GM18907 (cell line): ENCODE measurements at regions not wholly inside any gene's neighbourhood (a gene's known extent, or its start where the extent isn't known, plus 50 kb on each side); places are given as distances from the start of the nearest gene placed in this dataset.

ENCODE experiments used
- ATAC-seq: cut with Tn5 transposase; IDR thresholded peaks from one replicate; pipeline ENCODE4 v1.9.1; 2021; ENCODE audit warnings: mild to moderate bottlenecking, moderate library complexity; ENCODE audit not compliant: unreplicated experiment

DNA sequence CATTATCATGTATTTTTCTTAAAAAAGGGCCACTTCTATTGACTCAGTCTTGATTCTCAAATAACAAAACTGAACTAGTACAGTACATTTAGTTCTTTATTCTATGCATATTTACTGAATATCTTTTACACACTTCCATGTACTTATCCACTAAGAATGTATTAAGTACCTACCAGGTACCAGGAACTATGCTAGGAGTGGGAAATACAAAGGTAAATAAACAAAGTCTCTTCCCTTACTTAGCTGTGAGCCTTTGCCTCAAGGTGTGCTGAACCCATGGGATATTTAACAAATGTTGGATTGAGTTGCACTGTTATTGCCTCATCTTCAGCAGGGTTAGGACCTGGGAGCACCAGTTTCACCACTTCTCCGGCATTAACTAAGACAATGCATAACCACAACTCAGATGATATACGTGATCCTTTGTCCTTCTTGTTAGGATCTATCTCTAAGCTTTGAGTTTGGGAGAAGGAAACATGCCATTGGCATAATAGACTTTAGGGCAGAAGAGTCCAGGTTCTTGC, 533.9 kb downstream of the TFAP2B start:
- ATAC-seq = no peak

DNA sequence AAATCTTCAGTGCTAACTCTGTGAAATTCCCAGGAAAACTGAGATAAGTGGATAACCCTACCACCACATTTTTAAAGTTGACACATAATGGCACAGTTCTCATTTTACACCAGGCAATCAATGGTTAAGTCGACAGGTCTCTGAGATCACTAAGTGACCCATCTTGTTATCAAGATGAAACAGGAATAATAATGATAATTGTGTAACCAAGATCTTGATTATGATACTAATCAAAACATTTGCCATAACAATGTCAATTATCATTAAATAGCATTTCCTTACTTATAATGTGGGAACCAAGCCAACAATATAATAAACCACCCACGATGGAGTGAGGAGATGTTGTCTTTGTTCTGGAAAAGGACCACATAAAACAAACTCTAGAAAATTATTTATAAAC, 541.6 kb downstream of the TFAP2B start:
- ATAC-seq = no peak

- ATAC-seq = no peak
Measured at GRCh38 chr6:51365566-51365965, 546.9 kb downstream of the TFAP2B start.

GRCh38 chr6:51369485-51369884, 550.8 kb downstream of the TFAP2B start:
- no peak for ATAC-seq

DNA sequence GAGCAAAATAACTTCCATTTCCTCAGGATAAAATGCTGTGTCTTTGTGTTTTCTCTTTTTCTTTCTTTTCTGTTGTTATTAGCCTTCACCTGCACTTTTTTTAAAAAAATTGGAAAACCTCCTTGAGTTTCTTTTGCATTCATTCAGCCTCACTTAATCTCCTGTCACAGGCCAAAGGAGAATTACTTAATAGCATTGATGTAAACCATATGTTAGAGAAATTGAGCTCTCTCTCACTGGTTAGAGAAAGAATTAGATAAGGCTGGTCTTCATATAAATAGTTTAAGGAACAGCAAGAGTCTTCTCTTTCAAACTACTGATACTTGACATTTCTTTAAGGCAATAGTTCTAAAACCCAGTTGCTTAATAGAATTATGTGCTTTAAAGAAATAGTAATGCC, 564.2 kb downstream of the TFAP2B start:
- ATAC-seq = no peak

- ATAC-seq = no peak
Measured at GRCh38 chr6:51384736-51385135, 566.1 kb downstream of the TFAP2B start.

- no peak for ATAC-seq
Measured at GRCh38 chr6:51386347-51386836, 567.7 kb downstream of the TFAP2B start.

GRCh38 chr6:51387907-51388306, 569.2 kb downstream of the TFAP2B start:
- ATAC-seq = no peak

- ATAC-seq = no peak
Measured at GRCh38 chr6:51394061-51394460, 575.4 kb downstream of the TFAP2B start.

DNA sequence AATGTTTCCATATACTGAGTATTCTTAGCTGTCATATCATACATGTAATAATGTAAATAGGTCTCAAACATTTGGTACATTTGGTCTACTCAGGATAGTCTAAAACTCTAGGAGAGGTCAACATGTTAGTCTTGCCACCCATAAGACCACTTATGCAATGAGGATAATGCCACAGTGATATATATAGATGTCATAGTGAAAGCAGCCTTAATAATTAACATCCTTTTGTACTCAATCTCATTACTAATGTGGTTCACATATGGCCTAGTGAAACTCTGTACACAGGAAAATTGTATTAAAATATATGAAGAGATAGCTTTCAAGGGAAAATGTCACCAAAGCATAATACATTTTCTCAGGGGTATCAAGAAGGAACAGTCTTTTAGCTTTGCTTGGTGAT, 577.9 kb downstream of the TFAP2B start:
- ATAC-seq = peak; percentile 86

DNA sequence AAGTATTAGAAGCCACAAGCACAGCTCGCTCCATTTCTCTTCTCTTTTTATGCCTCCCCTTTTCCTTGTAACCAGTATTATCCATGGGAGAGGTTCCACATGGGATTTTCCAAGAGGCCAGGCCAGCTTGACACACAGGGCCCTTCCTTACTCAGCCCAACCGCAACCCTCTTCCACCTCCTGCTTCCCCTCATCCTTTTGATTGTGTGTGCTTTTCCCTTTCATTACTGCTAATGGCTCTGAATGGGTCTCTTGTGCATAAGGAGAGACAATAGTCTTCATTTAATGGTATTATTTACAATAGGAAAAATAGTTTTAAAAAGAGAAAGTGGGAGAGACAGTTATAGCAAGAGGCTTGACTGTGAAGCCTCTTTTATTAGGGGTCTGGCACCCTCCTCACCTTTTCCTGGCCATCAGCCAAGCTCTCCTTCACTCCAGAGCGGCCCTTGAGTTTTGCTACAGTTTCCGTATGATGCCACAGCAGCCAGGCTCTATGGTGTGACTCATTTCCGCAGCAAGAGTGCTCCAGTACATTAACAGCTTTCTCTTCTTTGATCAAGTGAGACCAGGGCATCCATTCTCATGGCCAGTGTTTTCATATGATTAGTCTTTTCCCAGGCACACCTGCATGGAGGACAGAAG, 579.5 kb downstream of the TFAP2B start:
- ATAC-seq = peak; percentile 75

GRCh38 chr6:51398793-51399192, 580.1 kb downstream of the TFAP2B start:
- no peak for ATAC-seq

- ATAC-seq = no peak
Measured at GRCh38 chr6:51410453-51410852, 591.8 kb downstream of the TFAP2B start.

DNA sequence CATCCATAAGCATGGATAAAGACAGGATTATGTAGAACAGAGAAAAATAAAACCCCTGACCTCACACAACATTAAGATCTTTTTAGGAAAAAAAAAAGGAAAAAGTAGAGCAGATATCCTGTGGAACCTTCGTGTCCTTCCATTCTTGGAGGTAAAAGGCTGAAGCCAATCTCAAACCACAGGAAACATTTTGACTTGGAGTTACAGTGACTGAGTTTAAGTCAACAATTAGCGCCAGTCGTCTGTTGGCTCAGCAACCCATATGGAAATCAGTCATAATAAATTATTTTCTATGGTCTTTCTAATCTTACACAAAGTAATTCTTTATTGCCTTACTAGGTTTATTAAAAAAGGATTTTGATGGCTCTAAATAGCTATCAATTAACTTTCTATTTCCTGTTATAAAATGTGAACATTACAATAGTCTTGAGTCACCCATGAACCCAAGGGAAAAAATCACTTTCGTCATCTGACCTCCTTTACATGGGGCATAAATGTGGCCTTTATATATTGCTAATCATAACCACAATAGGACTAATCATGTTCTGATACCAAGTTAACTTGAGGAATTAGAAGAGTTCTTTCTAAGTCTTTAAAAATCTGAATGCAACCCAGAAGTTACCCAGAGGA, 592.9 kb downstream of the TFAP2B start:
- no peak for ATAC-seq

GRCh38 chr6:51414361-51414760, 595.7 kb downstream of the TFAP2B start:
- ATAC-seq = no peak

DNA sequence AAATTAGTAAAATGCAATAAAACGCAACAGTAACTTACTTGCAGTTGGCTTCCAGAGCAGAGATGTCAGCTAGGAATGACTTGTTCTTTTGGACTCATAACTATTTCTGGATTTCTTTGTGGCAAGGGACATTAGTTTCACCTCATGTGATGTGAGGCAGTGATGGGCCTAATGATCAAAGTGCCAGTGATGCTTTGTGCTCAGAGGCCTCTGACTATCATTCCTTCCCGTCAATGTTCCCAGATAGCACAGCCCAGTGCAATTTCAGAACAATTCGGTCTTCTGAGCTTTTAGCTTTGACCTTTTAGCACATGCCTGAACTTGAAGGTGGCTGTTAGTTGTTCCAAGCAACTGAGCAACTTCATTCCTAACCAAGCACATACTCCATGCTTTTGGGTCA, 596.8 kb downstream of the TFAP2B start:
- no peak for ATAC-seq

- ATAC-seq = no peak
Measured at GRCh38 chr6:51429017-51429712, 610.5 kb downstream of the TFAP2B start.

- ATAC-seq = no peak
Measured at GRCh38 chr6:51430589-51430988, 611.9 kb downstream of the TFAP2B start.

DNA sequence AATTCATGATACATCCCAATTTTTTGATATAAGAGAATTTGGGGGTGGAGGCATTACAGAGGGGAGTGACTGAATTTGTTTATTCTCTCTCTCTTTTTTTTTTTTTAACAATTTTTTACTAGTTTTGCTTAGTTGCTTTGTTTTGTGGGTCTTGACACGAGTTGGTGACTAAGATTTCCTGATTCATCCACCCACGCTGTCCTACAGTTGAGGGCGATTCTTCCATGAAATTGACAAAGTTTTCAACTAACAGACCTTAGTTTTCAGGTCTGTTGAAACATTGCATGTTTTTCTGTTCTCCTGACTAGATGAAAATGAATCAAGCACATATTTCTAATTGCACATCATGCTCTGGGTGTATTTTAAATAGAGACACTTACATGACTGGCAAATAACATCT, 613.8 kb downstream of the TFAP2B start:
- no peak for ATAC-seq

DNA sequence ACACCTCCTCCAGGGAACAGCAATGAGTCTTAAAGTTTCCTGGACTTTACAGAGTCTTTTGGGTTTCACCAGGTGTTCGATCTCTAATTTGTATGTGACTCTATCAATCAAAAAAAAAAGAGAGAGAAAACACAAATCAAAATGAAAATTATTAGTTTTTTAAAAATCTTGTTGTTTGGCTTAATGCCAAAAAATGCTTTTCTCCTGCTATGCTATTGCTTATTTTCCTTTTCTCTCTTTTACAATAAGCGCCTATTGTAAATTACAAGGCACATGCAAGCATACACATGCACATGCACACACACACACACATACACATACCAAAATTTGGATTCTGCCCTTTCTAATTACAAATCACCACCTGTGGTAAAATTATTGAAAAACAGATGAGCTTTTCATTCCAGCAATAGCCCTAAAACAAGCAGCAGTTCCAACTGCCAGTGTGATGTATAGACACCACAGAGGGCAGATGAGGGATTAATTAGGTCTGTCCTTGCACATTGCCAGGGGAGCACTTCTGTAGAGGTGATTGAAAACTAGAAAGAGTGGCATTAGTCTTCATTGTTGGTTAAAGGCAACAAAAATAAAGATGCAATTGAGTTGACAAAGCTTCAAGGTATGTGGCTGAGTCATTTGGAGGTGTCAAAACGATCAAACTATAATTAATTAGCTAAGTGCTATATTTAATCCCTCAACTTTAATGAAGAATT, 631.7 kb downstream of the TFAP2B start:
- no peak for ATAC-seq

DNA sequence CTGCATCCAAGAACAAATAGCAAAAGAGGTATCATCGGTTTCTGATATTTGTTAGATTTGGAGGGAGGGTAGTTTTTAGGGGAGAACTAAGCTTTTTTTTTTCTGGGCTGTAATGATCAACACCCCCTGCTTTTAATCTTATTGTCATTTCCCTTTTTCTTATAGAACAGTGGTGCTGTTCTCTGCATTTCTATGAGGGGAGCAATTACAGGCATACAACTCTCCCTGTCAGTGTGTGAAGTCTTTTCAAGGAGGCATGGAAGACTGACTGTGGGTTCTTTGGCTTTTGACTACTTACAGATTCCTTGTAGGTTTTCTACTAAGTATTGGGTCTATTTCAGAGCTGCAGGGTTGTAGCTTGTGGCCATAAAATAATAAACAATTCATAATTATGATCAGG, 632.3 kb downstream of the TFAP2B start:
- no peak for ATAC-seq
